Tibial artery (tissue), 4 donors: ENCODE measurements at regions not wholly inside any gene's neighbourhood (a gene's known extent, or its start where the extent isn't known, plus 50 kb on each side); places are given as distances from the start of the nearest gene placed in this dataset.
A peak's percentile ranks its signal among the peaks of the same experiment; 100 is the strongest.
"Not testable (repeated sequence)": the region's sequence is repeated elsewhere in the genome, so short reads cannot be mapped to it uniquely, and the experiment has no call there.

ENCODE experiments used
- DNase-seq, 2 donors: peaks; one replicate each; pipeline ENCODE4 v3.0.0-alpha.2; 2019
- H3K27ac ChIP-seq, 2 donors: fragments of 200-600 bp; sonication (generic) in 1 of 2; 1 replicate in 1 of 2; 2 replicates in 1 of 2; pipeline ENCODE4 v1.5.1; 2018 to 2019; ENCODE audit warnings: mild to moderate bottlenecking in 1 of 2
- H3K27me3 ChIP-seq, 2 donors: fragments of 200-600 bp; sonication (generic) in 1 of 2; one replicate each; pipeline versions ENCODE4 v1.5.1 to v1.6.0; 2016 to 2019
- H3K36me3 ChIP-seq, 3 donors: fragments of 200-600 bp; sonication (generic) in 2 of 3; one replicate each; pipeline ENCODE4 v1.5.1; 2016 to 2019; ENCODE audit warnings: mild to moderate bottlenecking in 2 of 3
- H3K4me1 ChIP-seq, 4 donors: fragments of 200-600 bp; sonication (generic) in 2 of 4; 1 replicate in 3 of 4; 2 replicates in 1 of 4; pipeline ENCODE4 v1.5.1; 2016 to 2019
- H3K4me3 ChIP-seq, 2 donors: fragments of 200-600 bp; sonication (generic) in 1 of 2; 1 replicate in 1 of 2; 2 replicates in 1 of 2; pipeline ENCODE4 v1.5.1; 2018 to 2019; ENCODE audit warnings: mild to moderate bottlenecking in 2 of 2
- H3K9me3 ChIP-seq, 3 donors: fragments of 200-600 bp; sonication (generic) in 1 of 3; one replicate each; pipeline ENCODE4 v1.5.1; 2016 to 2019
- CTCF ChIP-seq, 2 experiments: fragments of 200-600 bp in 1 of 2; fragments of 450-650 bp in 1 of 2; IDR thresholded peaks; one replicate each; pipeline ENCODE4 v1.5.1; 2017 to 2019; ENCODE audit warnings: antibody characterized with exemption in 2 of 2, mild to moderate bottlenecking in 1 of 2, moderate library complexity in 1 of 2
- intact Hi-C: fragments of 100-400 bp; cut with DNase I; formaldehyde crosslinking; loops from one replicate; pipeline ENCODE4 v1.15.0; 2023; ENCODE audit warnings: low total_unique reads

- intact Hi-C loops, H3K27me3 ChIP-seq, H3K4me3 ChIP-seq, H3K4me1 ChIP-seq, H3K36me3 ChIP-seq, H3K27ac ChIP-seq, H3K9me3 ChIP-seq, DNase-seq: not testable (repeated sequence)
These were observed 146.7 kb downstream of the SPIN4 start for GRCh38 chrX:63204266-63205074.

- H3K4me1 ChIP-seq, H3K9me3 ChIP-seq, H3K36me3 ChIP-seq, H3K4me3 ChIP-seq, H3K27ac ChIP-seq, intact Hi-C loops, H3K27me3 ChIP-seq, DNase-seq: not testable (repeated sequence)
These were observed 149.1 kb downstream of the SPIN4 start for GRCh38 chrX:63201987-63202386.

GRCh38 chrX:63198693-63199092, 152.4 kb downstream of the SPIN4 start:
- H3K4me1 ChIP-seq, H3K27me3 ChIP-seq, H3K27ac ChIP-seq, H3K4me3 ChIP-seq, H3K36me3 ChIP-seq, intact Hi-C loops, DNase-seq, H3K9me3 ChIP-seq: not testable (repeated sequence)

- peak in 1 of 2 donors; percentile 33 for DNase-seq
- not testable (repeated sequence) for H3K36me3 ChIP-seq
These were observed 158.6 kb downstream of the SPIN4 start for GRCh38 chrX:63192366-63193041.

GRCh38 chrX:63186137-63186536, 165.0 kb downstream of the SPIN4 start:
- intact Hi-C loops: no loop called here
- no peak for TF ChIP-seq CTCF (IDR thresholded peaks at IDR 0.05)

More at GRCh38 chrX:63192366-63193041, 158.6 kb downstream of the SPIN4 start:
- H3K9me3 ChIP-seq, H3K27me3 ChIP-seq, H3K27ac ChIP-seq, H3K4me1 ChIP-seq, H3K4me3 ChIP-seq, intact Hi-C loops: not testable (repeated sequence)

GRCh38 chrX:63179852-63180251, 171.3 kb downstream of the SPIN4 start:
- H3K4me1 ChIP-seq, DNase-seq, H3K27me3 ChIP-seq, H3K27ac ChIP-seq, H3K4me3 ChIP-seq, H3K9me3 ChIP-seq, intact Hi-C loops, H3K36me3 ChIP-seq: not testable (repeated sequence)

More at GRCh38 chrX:63186137-63186536, 165.0 kb downstream of the SPIN4 start:
- no peaks in the 10 kb centered on the region for H3K36me3 ChIP-seq
- H3K4me3 ChIP-seq: no peak overlapping the region
- H3K9me3 ChIP-seq: no peaks in the 10 kb centered on the region
- DNase-seq: no peak
- H3K27ac ChIP-seq: no peak overlapping the region
- no peaks in the 10 kb centered on the region for H3K4me1 ChIP-seq
- H3K27me3 ChIP-seq: no peaks in the 10 kb centered on the region

- H3K4me1 ChIP-seq, DNase-seq, H3K27ac ChIP-seq, H3K9me3 ChIP-seq, H3K36me3 ChIP-seq, H3K27me3 ChIP-seq, H3K4me3 ChIP-seq, intact Hi-C loops: not testable (repeated sequence)
These were observed 174.6 kb downstream of the SPIN4 start for GRCh38 chrX:63176578-63176977.

GRCh38 chrX:63173841-63174718, 177.1 kb downstream of the SPIN4 start:
- intact Hi-C loops, H3K27me3 ChIP-seq, H3K4me3 ChIP-seq, H3K27ac ChIP-seq, DNase-seq, H3K9me3 ChIP-seq, H3K36me3 ChIP-seq, H3K4me1 ChIP-seq: not testable (repeated sequence)

- H3K27ac ChIP-seq, DNase-seq, H3K9me3 ChIP-seq, H3K27me3 ChIP-seq, intact Hi-C loops, H3K36me3 ChIP-seq, H3K4me1 ChIP-seq, H3K4me3 ChIP-seq: not testable (repeated sequence)
These were observed 181.7 kb downstream of the SPIN4 start for GRCh38 chrX:63169416-63169815.

- DNase-seq, H3K4me1 ChIP-seq, H3K9me3 ChIP-seq, intact Hi-C loops, H3K27me3 ChIP-seq, H3K36me3 ChIP-seq, H3K27ac ChIP-seq, H3K4me3 ChIP-seq: not testable (repeated sequence)
These were observed 182.2 kb downstream of the SPIN4 start for GRCh38 chrX:63168949-63169348.

- intact Hi-C loops: not testable (repeated sequence)
These were observed 184.1 kb downstream of the SPIN4 start for GRCh38 chrX:63167002-63167401.

GRCh38 chrX:63160994-63161393, 190.1 kb downstream of the SPIN4 start:
- H3K27ac ChIP-seq, H3K36me3 ChIP-seq, H3K27me3 ChIP-seq, H3K4me3 ChIP-seq, intact Hi-C loops, H3K9me3 ChIP-seq, DNase-seq, H3K4me1 ChIP-seq: not testable (repeated sequence)

More at GRCh38 chrX:63167002-63167401, 184.1 kb downstream of the SPIN4 start:
- H3K9me3 ChIP-seq, DNase-seq, H3K27me3 ChIP-seq, H3K36me3 ChIP-seq, H3K4me1 ChIP-seq, H3K4me3 ChIP-seq, H3K27ac ChIP-seq: not testable (repeated sequence)
